ENCODE measurements at regions not wholly inside any gene's neighbourhood (a gene's known extent, or its start where the extent isn't known, plus 50 kb on each side); places are given as distances from the start of the nearest gene placed in this dataset.
"Not testable (repeated sequence)": the region's sequence is repeated elsewhere in the genome, so short reads cannot be mapped to it uniquely, and the experiment has no call there.

- H3K4me3 ChIP-seq (ENCODE audit: low read length); DNase-seq; H3K4me1 ChIP-seq (ENCODE audit: control insufficient read depth, insufficient read depth, low read length); intact Hi-C loops (cut with DNase I); ATAC-seq; H3K9me3 ChIP-seq (ENCODE audit: control insufficient read depth, low read length); H3K27me3 ChIP-seq (ENCODE audit: control insufficient read depth, insufficient read depth); H3K27ac ChIP-seq (ENCODE audit: low read length): not testable (repeated sequence)
- 72% methylated on average over 3 of the region's 3 CpGs for WGBS
Observed at GRCh38 chr3:193155044-193155781, 85.8 kb upstream of the PLAAT1 start.

GRCh38 chr3:193157051-193157450 lies 84.0 kb upstream of the PLAAT1 start:
- DNase-seq (peak in 1 of 3 donors; percentile 48), ATAC-seq (no peak)
- intact Hi-C loops (cut with DNase I) = no loop called here
- no peaks in the 10 kb centered on the region for H3K27me3 ChIP-seq (ENCODE audit: control insufficient read depth, insufficient read depth)
- no peak overlapping the region for H3K4me3 ChIP-seq (ENCODE audit: low read length)
- H3K4me1 ChIP-seq (ENCODE audit: control insufficient read depth, insufficient read depth, low read length) = no peaks in the 10 kb centered on the region
- no peaks in the 10 kb centered on the region for H3K9me3 ChIP-seq (ENCODE audit: control insufficient read depth, low read length)
- H3K27ac ChIP-seq (ENCODE audit: low read length) = no peak overlapping the region
- WGBS = 90% methylated on average over 11 of the region's 11 CpGs

GRCh38 chr3:193165431-193166120 lies 75.4 kb upstream of the PLAAT1 start:
- intact Hi-C loops (cut with DNase I) = no loop called here
- WGBS = 71% methylated on average over 4 of the region's 4 CpGs
- Histone ChIP-seq H3K9me3 (ENCODE audit: control insufficient read depth, low read length) (no peaks in the 10 kb centered on the region), H3K4me3 (ENCODE audit: low read length) (no peak overlapping the region), H3K27ac (ENCODE audit: low read length) (no peak overlapping the region), H3K27me3 (ENCODE audit: control insufficient read depth, insufficient read depth) (no peaks in the 10 kb centered on the region), H3K4me1 (ENCODE audit: control insufficient read depth, insufficient read depth, low read length) (no peaks in the 10 kb centered on the region)
- DNase-seq (no peak), ATAC-seq (no peak)

- no peaks in the 10 kb centered on the region for H3K9me3 ChIP-seq (ENCODE audit: control insufficient read depth, low read length)
- intact Hi-C loops (cut with DNase I) = no loop called here
- 30% methylated on average over 3 of the region's 3 CpGs for WGBS
- H3K4me3 ChIP-seq (ENCODE audit: low read length) = no peak overlapping the region
- H3K27ac ChIP-seq (ENCODE audit: low read length) = no peak overlapping the region
- DNase-seq = no peak
- H3K4me1 ChIP-seq (ENCODE audit: control insufficient read depth, insufficient read depth, low read length) = no peaks in the 10 kb centered on the region
- no peak for ATAC-seq
- no peaks in the 10 kb centered on the region for H3K27me3 ChIP-seq (ENCODE audit: control insufficient read depth, insufficient read depth)
Observed at GRCh38 chr3:193168931-193169330, 72.1 kb upstream of the PLAAT1 start.

GRCh38 chr3:193174140-193174539 lies 66.9 kb upstream of the PLAAT1 start:
- Histone ChIP-seq H3K27ac (ENCODE audit: low read length) (no peak overlapping the region), H3K4me1 (ENCODE audit: control insufficient read depth, insufficient read depth, low read length) (no peaks in the 10 kb centered on the region), H3K4me3 (ENCODE audit: low read length) (no peak overlapping the region), H3K27me3 (ENCODE audit: control insufficient read depth, insufficient read depth) (no peaks in the 10 kb centered on the region), H3K9me3 (ENCODE audit: control insufficient read depth, low read length) (no peaks in the 10 kb centered on the region)
- peak in 1 of 2 donors; percentile 48 for ATAC-seq
- 38% methylated on average over 1 of the region's 1 CpG for WGBS
- DNase-seq = no peak
- intact Hi-C loops (cut with DNase I) = no loop called here

GRCh38 chr3:193179332-193180012 lies 61.5 kb upstream of the PLAAT1 start:
- ATAC-seq; H3K27ac ChIP-seq (ENCODE audit: low read length); DNase-seq; H3K4me3 ChIP-seq (ENCODE audit: low read length); H3K9me3 ChIP-seq (ENCODE audit: control insufficient read depth, low read length); H3K27me3 ChIP-seq (ENCODE audit: control insufficient read depth, insufficient read depth); intact Hi-C loops (cut with DNase I); H3K4me1 ChIP-seq (ENCODE audit: control insufficient read depth, insufficient read depth, low read length): not testable (repeated sequence)
- 83% methylated on average over 8 of the region's 8 CpGs for WGBS

- no peak overlapping the region for H3K27ac ChIP-seq (ENCODE audit: low read length)
- intact Hi-C loops (cut with DNase I) = no loop called here
- DNase-seq (no peak), ATAC-seq (no peak)
- no peaks in the 10 kb centered on the region for H3K27me3 ChIP-seq (ENCODE audit: control insufficient read depth, insufficient read depth)
- H3K9me3 ChIP-seq (ENCODE audit: control insufficient read depth, low read length) = no peaks in the 10 kb centered on the region
- H3K4me3 ChIP-seq (ENCODE audit: low read length) = no peak overlapping the region
- H3K4me1 ChIP-seq (ENCODE audit: control insufficient read depth, insufficient read depth, low read length) = peaks cover 2% of the 10 kb centered on the region
- WGBS = 80% methylated on average over 6 of the region's 6 CpGs
Observed at GRCh38 chr3:193187070-193187722, 53.8 kb upstream of the PLAAT1 start.

GRCh38 chr3:193190146-193190786 lies 50.8 kb upstream of the PLAAT1 start:
- DNase-seq (no peak), ATAC-seq (peak in 1 of 2 donors; percentile 38)
- Histone ChIP-seq H3K27me3 (ENCODE audit: control insufficient read depth, insufficient read depth) (no peaks in the 10 kb centered on the region), H3K4me3 (ENCODE audit: low read length) (no peak overlapping the region), H3K27ac (ENCODE audit: low read length) (no peak overlapping the region), H3K9me3 (ENCODE audit: control insufficient read depth, low read length) (no peaks in the 10 kb centered on the region), H3K4me1 (ENCODE audit: control insufficient read depth, insufficient read depth, low read length) (peaks cover 2% of the 10 kb centered on the region)
- intact Hi-C loops (cut with DNase I) = no loop called here
- 44% methylated on average over 2 of the region's 2 CpGs for WGBS

Measured in right cardiac atrium (tissue), 5 donors.